Fibroblast of lung (primary cell): ENCODE measurements at regions not wholly inside any gene's neighbourhood (a gene's known extent, or its start where the extent isn't known, plus 50 kb on each side); places are given as distances from the start of the nearest gene placed in this dataset.

Experiments
- DNase-seq, 2 donors: peaks; one replicate each; pipeline versions ENCODE4 v3.0.0 to v3.0.0-alpha.2; 2010; ENCODE audit warnings: low read depth in 2 of 2
- H2AFZ ChIP-seq: 2 replicates; pipeline ENCODE4 v1.5.1; 2012; ENCODE audit warnings: low read length, control low read depth, inconsistent platforms
- H3K27ac ChIP-seq: 2 replicates; pipeline ENCODE4 v1.5.1; 2011; ENCODE audit warnings: low read length, control low read depth; ENCODE audit not compliant: insufficient read depth
- H3K27me3 ChIP-seq: 2 replicates; pipeline ENCODE4 v1.5.1; 2011; ENCODE audit warnings: mild to moderate bottlenecking, low read length; ENCODE audit not compliant: control insufficient read depth, insufficient read depth
- H3K36me3 ChIP-seq: 2 replicates; pipeline ENCODE4 v1.5.1; 2011; ENCODE audit warnings: low read length; ENCODE audit not compliant: control insufficient read depth, insufficient read depth
- H3K4me1 ChIP-seq: 2 replicates; pipeline ENCODE4 v1.5.1; 2011; ENCODE audit warnings: low read length; ENCODE audit not compliant: control insufficient read depth, insufficient read depth; ENCODE audit errors: extremely low read depth
- H3K4me2 ChIP-seq: 2 replicates; pipeline ENCODE4 v1.5.1; 2011; ENCODE audit warnings: low read length, control low read depth; ENCODE audit not compliant: insufficient read depth; ENCODE audit errors: extremely low read depth
- H3K4me3 ChIP-seq, 4 experiments: fragments of 200-600 bp in 1 of 4; sonication (generic) in 1 of 4; replicated peaks in 1 of 4; 2 replicates each; pipeline ENCODE4 v1.5.1; 2011 to 2016; ENCODE audit warnings: low read length in 4 of 4, low read depth in 3 of 4, mild to moderate bottlenecking in 3 of 4, control low read depth in 2 of 4, inconsistent platforms in 1 of 4, mixed read lengths in 1 of 4; ENCODE audit not compliant: insufficient read depth in 1 of 4; ENCODE audit errors: control extremely low read depth in 1 of 4
- H3K79me2 ChIP-seq: 2 replicates; pipeline ENCODE4 v1.5.1; 2012; ENCODE audit warnings: mild to moderate bottlenecking, low read length, inconsistent platforms; ENCODE audit not compliant: control insufficient read depth, insufficient read depth
- H3K9ac ChIP-seq: 2 replicates; pipeline ENCODE4 v1.5.1; 2011; ENCODE audit warnings: mild to moderate bottlenecking, low read length, control low read depth; ENCODE audit not compliant: insufficient read depth
- H3K9me3 ChIP-seq: 2 replicates; pipeline ENCODE4 v1.5.1; 2012; ENCODE audit warnings: low read depth, low read length; ENCODE audit not compliant: control insufficient read depth, insufficient read depth
- H4K20me1 ChIP-seq: 2 replicates; pipeline ENCODE4 v1.5.1; 2011; ENCODE audit warnings: low read length; ENCODE audit not compliant: control insufficient read depth, insufficient read depth; ENCODE audit errors: extremely low read depth
- CTCF ChIP-seq, 2 donors: IDR thresholded peaks in 1 of 2; conservative IDR thresholded peaks in 1 of 2; 1 replicate in 1 of 2; 2 replicates in 1 of 2; pipeline ENCODE4 v1.5.1; 2011 to 2012; ENCODE audit warnings: low read length in 2 of 2, control low read depth in 1 of 2, inconsistent platforms in 1 of 2, low read depth in 1 of 2, mild to moderate bottlenecking in 1 of 2
- EZH2 ChIP-seq: IDR thresholded peaks from 2 replicates; pipeline ENCODE4 v1.5.1; 2012; ENCODE audit warnings: low read length, control low read depth, mild to moderate bottlenecking; ENCODE audit errors: missing control alignments

- H3K27ac ChIP-seq = no peak overlapping the region
- H3K9ac ChIP-seq = no peak overlapping the region
- H3K4me2 ChIP-seq = no peak overlapping the region
- DNase-seq = no peak
- no peak overlapping the region for H2AFZ ChIP-seq
- no peaks in the 10 kb centered on the region for H3K4me1 ChIP-seq
- no peak overlapping the region for H3K4me3 ChIP-seq
- no peaks in the 10 kb centered on the region for H3K27me3 ChIP-seq
- H4K20me1 ChIP-seq = no peaks in the 10 kb centered on the region
- TF ChIP-seq EZH2 (no peak), CTCF (conservative IDR thresholded peaks at IDR 0.05 in 1 of 2, IDR thresholded peaks at IDR 0.05 in 1 of 2; ENCODE audit: low read depth in 1 of 2, low read length in 2 of 2) (no peak)
- no peaks in the 10 kb centered on the region for H3K79me2 ChIP-seq
- H3K36me3 ChIP-seq = no peaks in the 10 kb centered on the region
- H3K9me3 ChIP-seq = no peaks in the 10 kb centered on the region
Measured at GRCh38 chr20:48469026-48469425, 358.8 kb downstream of the PREX1 start.

GRCh38 chr20:48468571-48468970 is 359.2 kb downstream of the PREX1 start:
- Histone ChIP-seq H3K79me2 (no peaks in the 10 kb centered on the region), H3K4me2 (no peak overlapping the region), H3K9me3 (no peaks in the 10 kb centered on the region), H3K36me3 (no peaks in the 10 kb centered on the region), H2AFZ (no peak overlapping the region), H3K9ac (no peak overlapping the region), H3K4me3 (no peak overlapping the region), H3K27me3 (no peaks in the 10 kb centered on the region), H3K4me1 (no peaks in the 10 kb centered on the region), H3K27ac (no peak overlapping the region), H4K20me1 (no peaks in the 10 kb centered on the region)
- TF ChIP-seq EZH2 (no peak), CTCF (conservative IDR thresholded peaks at IDR 0.05 in 1 of 2, IDR thresholded peaks at IDR 0.05 in 1 of 2; ENCODE audit: low read depth in 1 of 2, low read length in 2 of 2) (no peak)
- no peak for DNase-seq

GRCh38 chr20:48467622-48468021 is 360.2 kb downstream of the PREX1 start:
- Histone ChIP-seq H3K4me3 (no peak overlapping the region), H3K4me2 (no peak overlapping the region), H4K20me1 (no peaks in the 10 kb centered on the region), H3K27me3 (no peaks in the 10 kb centered on the region), H3K9me3 (no peaks in the 10 kb centered on the region), H3K36me3 (no peaks in the 10 kb centered on the region), H3K79me2 (no peaks in the 10 kb centered on the region), H3K27ac (no peak overlapping the region), H3K4me1 (no peaks in the 10 kb centered on the region), H2AFZ (no peak overlapping the region), H3K9ac (no peak overlapping the region)
- no peak for DNase-seq
- TF ChIP-seq EZH2 (no peak), CTCF (conservative IDR thresholded peaks at IDR 0.05 in 1 of 2, IDR thresholded peaks at IDR 0.05 in 1 of 2; ENCODE audit: low read depth in 1 of 2, low read length in 2 of 2) (no peak)
